NCI-H526 treated with DMSO at 0.1 percent for 48 hours (cell line): ENCODE measurements at regions not wholly inside any gene's neighbourhood (a gene's known extent, or its start where the extent isn't known, plus 50 kb on each side); places are given as distances from the start of the nearest gene placed in this dataset.

Experiments
- DNase-seq: peaks from one replicate; lab custom pipeline; 2025; lab: John Stamatoyannopoulos, UW

- no peak for DNase-seq
These were observed 107.4 kb downstream of the PXDC1 start for GRCh38 chr6:3643921-3644738.

- no peak for DNase-seq
These were observed 110.6 kb downstream of the PXDC1 start for GRCh38 chr6:3640868-3641267.

GRCh38 chr6:3638662-3639061 is 112.9 kb downstream of the PXDC1 start:
- no peak for DNase-seq

- DNase-seq, result no peak
These were observed 115.5 kb downstream of the PXDC1 start for GRCh38 chr6:3636060-3636459.

- no peak for DNase-seq
These were observed 116.0 kb downstream of the PXDC1 start for GRCh38 chr6:3635482-3635881.

GRCh38 chr6:3634280-3634816 is 117.2 kb downstream of the PXDC1 start:
- no peak for DNase-seq

- DNase-seq, result no peak
These were observed 117.8 kb downstream of the PXDC1 start for GRCh38 chr6:3633711-3634110.

GRCh38 chr6:3631877-3632276 is 119.6 kb downstream of the PXDC1 start:
- DNase-seq, result no peak

- no peak for DNase-seq
These were observed 120.3 kb downstream of the PXDC1 start for GRCh38 chr6:3631186-3631585.

GRCh38 chr6:3630258-3630835 is 121.2 kb downstream of the PXDC1 start:
- no peak for DNase-seq

- peak; percentile 75 for DNase-seq
These were observed 123.3 kb downstream of the PXDC1 start for GRCh38 chr6:3627956-3628835.

- no peak for DNase-seq
These were observed 124.0 kb downstream of the PXDC1 start for GRCh38 chr6:3627501-3627900.

GRCh38 chr6:3625980-3626563 is 125.4 kb downstream of the PXDC1 start:
- no peak for DNase-seq

GRCh38 chr6:3625149-3625979 is 126.1 kb downstream of the PXDC1 start:
- no peak for DNase-seq

- DNase-seq, result no peak
These were observed 127.0 kb downstream of the PXDC1 start for GRCh38 chr6:3624250-3625136.

- no peak for DNase-seq
These were observed 127.9 kb downstream of the PXDC1 start for GRCh38 chr6:3623451-3624249.

- DNase-seq, result no peak
These were observed 130.1 kb downstream of the PXDC1 start for GRCh38 chr6:3621411-3621810.

- DNase-seq, result no peak
These were observed 130.6 kb downstream of the PXDC1 start for GRCh38 chr6:3620937-3621336.

- no peak for DNase-seq
These were observed 131.1 kb downstream of the PXDC1 start for GRCh38 chr6:3620389-3620788.
